HG03432 (cell line): ENCODE measurements at regions not wholly inside any gene's neighbourhood (a gene's known extent, or its start where the extent isn't known, plus 50 kb on each side); places are given as distances from the start of the nearest gene placed in this dataset.

Source experiments
- ATAC-seq: cut with Tn5 transposase; IDR thresholded peaks from one replicate; pipeline ENCODE4 v1.9.1; 2021; ENCODE audit warnings: mild to moderate bottlenecking, moderate library complexity; ENCODE audit not compliant: unreplicated experiment

DNA sequence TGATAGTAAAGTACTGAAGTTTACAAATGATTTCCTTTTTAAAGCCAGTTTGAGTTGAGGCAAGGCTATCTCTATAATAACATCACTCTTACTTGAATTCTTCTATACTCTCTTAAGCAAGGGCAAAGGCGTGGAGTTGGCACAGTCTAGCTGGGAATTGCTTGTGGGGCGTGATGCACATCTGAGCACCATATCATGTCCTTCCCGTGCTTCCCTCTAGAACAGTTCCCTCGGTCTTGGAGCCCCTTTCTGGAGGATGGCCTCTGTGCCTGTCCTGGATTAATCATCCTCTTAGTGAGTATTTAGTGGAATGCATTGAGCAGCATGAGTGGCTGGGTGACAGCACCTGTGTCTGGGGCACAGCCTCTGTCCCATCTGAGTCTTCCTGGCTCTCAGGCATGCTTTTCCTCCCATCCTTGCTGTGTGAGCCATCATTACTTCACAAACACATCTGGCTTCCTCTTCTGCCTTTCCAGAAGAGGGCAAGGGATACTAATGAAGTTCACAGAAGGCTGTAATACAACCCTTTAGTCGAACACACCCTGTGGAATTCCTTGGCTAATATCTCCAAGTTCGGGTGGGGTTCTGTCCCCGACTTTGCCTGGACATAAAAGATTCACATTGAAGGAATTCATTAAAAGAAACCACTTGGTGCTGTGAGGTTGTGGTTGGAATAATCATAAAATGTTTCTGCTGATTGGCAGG, 188.2 kb downstream of the FNDC1 start:
- ATAC-seq: no peak

DNA sequence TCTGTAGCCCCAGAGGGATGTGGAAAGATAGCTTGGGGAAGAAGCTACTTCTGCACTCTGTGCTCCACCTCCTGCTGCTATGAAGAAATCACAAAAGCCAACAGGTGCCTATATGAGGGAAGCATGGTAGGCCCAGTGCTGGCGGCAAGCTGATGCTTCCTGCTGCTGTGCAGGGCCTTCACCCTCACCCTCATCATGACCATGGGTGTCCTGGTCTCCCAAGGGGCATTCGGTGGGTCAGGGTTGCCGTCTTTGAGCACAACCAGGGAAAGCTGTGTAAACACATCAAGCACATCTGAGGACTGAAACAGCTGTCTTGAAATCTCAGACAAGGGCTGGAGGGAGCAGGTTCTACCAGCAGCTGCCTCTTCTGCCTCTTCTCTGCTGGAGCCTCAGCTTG, 184.0 kb downstream of the FNDC1 start:
- no peak for ATAC-seq

DNA sequence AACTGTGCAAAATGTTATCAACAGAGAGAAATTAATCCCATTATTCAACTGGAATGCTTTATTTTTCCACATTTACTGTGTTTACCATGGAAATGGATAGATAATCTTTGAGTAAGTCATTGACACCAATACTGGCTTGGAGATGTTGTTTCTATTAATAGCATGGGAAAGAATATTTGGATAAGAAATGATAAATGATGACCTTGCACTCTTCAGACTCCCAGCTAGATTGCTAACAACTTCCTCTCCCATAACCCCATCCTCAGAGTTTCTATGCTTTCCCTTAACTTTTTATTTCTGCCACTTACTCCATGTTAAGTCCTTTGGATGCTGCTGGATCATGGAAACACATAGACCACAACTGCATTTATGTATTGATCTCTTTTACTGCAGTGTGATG, 182.5 kb downstream of the FNDC1 start:
- no peak for ATAC-seq

DNA sequence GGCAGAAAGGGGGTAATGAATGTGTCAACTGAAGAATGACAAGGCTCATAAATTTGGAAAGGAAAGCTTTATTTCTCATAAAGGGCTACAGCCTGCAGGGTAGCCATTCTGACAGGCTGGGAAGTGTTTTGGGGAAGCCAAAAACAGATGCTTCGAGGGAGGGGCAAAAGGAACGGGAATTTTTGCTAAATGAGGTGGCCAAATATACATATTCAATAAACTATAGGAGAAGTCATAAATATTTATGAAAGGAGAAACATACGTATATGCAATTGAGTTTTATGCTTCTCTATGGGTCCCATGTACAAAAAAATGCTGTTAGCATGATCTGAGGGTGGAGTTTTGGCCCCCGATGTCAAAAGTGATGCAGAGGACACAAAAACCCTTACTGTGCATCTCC, 180.7 kb downstream of the FNDC1 start:
- no peak for ATAC-seq

DNA sequence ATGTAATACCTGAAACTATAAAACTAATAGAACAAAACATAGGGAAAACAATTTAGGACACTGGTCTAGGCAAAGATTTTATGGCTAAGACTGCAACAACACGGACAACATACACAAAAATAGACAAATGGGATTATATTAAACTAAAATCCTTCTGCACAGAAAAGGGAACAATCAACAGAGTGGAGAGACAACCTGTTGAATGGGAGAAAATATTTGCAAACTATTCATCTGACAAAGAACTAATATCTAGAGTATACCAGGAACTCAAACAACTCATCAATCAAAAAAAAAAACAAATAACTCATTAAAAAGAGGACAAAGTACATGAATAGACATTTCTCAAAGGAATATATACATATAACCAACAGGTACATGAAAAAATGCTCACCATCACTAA, 174.5 kb downstream of the FNDC1 start:
- no peak for ATAC-seq

DNA sequence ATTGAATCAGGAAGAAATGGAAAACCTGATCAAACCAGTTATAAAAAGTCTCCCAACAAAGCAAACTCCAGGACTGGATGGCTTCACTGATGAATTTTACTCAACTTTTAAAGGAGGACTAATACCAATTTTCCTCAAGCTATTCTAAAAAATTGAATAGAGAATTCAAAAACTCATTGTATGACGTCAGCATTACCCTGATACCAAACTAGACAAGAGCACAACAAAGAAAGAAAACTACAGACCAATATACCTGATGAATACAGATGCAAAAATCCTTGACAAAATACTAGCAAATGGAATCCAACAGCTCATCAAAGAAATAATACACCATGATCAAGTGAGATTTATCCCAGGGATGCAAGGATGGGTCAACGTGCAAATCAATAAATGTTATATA, 172.9 kb downstream of the FNDC1 start:
- ATAC-seq: no peak

DNA sequence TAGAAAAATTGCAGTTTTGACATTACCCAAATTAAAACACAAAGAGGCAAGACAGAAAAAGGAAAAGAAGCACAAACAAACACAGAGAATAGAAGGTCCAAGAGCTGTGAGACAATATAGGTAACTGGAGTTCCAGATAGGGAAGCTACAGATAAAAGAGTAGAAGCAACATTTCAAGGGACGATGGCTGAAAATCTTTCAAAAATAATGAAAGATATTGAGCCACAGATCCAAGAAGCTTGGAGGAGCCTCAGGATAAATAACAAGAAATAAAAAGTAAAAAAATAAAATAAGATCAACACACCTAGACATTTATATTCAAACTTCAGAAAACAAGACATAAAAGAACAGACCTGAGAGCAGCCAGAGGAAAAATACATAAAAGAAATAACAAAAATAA, 164.9 kb downstream of the FNDC1 start:
- ATAC-seq: no peak

DNA sequence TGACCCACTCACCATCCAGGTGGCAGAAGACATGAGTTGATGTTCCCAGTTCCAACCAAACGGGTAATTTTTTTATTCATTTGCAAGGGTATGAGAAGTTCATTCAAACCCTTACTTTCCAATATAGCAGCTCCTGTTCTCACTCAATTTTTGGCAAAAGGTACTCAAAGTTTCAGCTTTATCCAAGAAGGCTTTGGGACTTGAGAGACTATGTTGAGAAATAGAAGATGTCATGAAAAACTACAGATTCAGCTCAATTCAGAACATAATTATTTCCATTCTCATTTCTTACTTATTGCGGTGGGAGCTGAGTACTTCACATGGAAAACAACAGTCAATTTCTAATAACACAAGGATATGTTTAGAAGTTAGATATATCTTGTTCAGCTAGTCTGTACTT, 162.3 kb downstream of the FNDC1 start:
- no peak for ATAC-seq

DNA sequence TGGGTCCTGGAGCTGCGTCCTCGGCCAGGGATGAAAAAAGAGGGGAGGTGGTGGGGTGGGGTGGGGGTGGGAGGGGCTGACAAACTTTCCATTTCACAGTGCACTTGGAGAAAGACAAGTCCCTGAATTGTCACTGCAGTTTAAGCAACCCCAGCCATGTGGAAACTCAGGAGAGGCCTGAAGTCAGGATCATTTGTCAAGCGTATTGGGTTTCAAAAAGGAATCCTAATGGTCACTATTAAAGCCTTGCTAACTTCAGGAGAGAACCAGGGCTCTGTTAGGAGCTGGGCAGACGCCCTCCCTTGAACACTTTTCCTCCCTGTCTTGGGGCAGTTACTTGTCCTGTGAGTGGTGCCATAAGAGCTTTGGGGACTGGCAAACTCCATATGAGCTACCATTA, 159.9 kb downstream of the FNDC1 start:
- no peak for ATAC-seq

DNA sequence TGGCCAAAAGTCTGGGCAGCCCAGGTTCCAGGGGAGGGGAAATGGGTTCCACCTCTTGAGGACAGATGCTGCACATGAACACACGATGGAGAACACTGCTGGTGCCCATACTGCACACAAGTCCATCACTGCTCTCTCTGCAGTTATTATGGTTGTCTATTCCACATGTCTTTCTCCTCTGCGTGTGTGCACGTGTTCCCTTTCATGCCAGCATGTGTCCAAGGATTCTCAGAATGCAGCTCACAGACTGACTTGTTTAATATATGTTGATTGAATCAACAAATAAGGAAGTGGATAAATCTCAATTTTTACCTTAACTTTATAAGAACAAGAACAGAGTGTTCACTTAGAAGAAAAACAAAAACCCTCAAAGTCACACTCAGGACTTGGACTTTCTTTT, 158.9 kb downstream of the FNDC1 start:
- no peak for ATAC-seq

DNA sequence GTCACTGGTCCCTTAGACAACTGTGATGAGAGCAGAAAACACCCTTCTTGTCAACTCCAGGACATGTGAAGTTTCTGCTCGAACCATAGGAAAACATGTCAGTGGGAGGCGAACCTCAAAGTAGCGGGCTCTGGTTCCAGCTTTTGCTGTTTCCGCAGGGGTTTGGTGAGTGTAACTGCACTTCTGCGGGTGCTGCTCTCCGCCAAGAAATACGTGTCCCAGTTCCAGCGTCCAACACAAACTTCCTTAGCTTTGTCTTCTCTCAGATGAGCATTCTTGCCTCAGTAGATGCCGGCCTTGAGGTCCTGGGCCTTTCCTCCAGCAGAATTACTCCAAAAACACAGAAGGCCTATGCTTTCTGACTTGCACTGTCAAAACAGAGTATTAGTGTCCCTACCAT, 156.3 kb downstream of the FNDC1 start:
- no peak for ATAC-seq

DNA sequence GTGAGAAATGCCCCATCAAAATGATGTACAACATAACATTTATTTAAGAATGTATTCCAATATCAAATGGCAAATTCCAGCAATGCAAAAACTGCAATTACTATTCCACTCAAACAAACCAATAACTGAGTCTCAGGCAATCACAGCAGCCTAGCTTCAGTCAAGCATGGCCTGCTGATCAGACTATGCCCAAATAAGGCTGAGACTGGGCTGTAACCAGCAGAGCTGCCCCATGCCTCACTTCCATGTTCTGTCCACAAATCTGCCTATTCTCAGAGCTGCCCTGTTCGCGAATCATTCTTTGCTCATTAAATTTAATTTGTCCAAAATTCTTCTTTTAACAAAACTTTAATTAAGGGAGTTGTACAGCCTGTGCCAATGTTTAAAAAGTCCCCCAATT, 155.4 kb downstream of the FNDC1 start:
- ATAC-seq: no peak
